IMR-90 (cell line): ENCODE measurements at regions not wholly inside any gene's neighbourhood (a gene's known extent, or its start where the extent isn't known, plus 50 kb on each side); places are given as distances from the start of the nearest gene placed in this dataset.

Experiments used
- ATAC-seq: fragments of 200-7000 bp; cut with Tn5 transposase; 2 replicates; pipeline ENCODE4 v1.9.1; 2020; ENCODE audit warnings: low read depth, mild to moderate bottlenecking, moderate library complexity
- BruUV-seq: library from RNA; stranded (reverse); fragments of 400-500 nt; replicated peaks from 2 replicates; lab custom pipeline; 2021; lab: Mats Ljungman, UMichigan
- CTCF ChIA-PET: fragments of 300-600 bp; formaldehyde crosslinking; extraction: SDS; loops from one replicate; lab custom pipeline; 2021; ENCODE audit warnings: antibody characterized with exemption; lab: Yijun Ruan, JAX
- POLR2A ChIA-PET: fragments of 300-600 bp; sonication (Branson Sonifier 250); formaldehyde crosslinking; loops from one replicate; lab custom pipeline; 2022; ENCODE audit warnings: antibody characterized with exemption; ENCODE audit not compliant: unreplicated experiment; lab: Charles Lee
- DNase-seq: peaks from one replicate; pipeline ENCODE4 v3.0.0; 2013
- H2AFZ ChIP-seq: replicated peaks from 2 replicates; pipeline ENCODE3; 2013; ENCODE audit warnings: low read length, mild to moderate bottlenecking; ENCODE audit not compliant: poor library complexity
- H2AK5ac ChIP-seq: 2 replicates; pipeline ENCODE4 v1.6.1; 2013; ENCODE audit warnings: low read depth, low read length, inconsistent platforms
- H2AK9ac ChIP-seq: replicated peaks from 2 replicates; pipeline ENCODE3; 2013; ENCODE audit warnings: mild to moderate bottlenecking, low read depth, low read length, moderate library complexity; ENCODE audit not compliant: poor library complexity
- H2BK120ac ChIP-seq: 2 replicates; pipeline ENCODE4 v1.6.1; 2013; ENCODE audit warnings: low read depth, low read length, inconsistent platforms
- H2BK15ac ChIP-seq: 3 replicates; pipeline ENCODE4 v1.6.1; 2013; ENCODE audit warnings: low read depth, low read length, inconsistent platforms
- H2BK20ac ChIP-seq: 2 replicates; pipeline ENCODE4 v1.6.1; 2013; ENCODE audit warnings: low read depth, mild to moderate bottlenecking, inconsistent platforms, low read length, moderate library complexity
- H2BK5ac ChIP-seq: 2 replicates; pipeline ENCODE4 v1.6.1; 2013; ENCODE audit warnings: mild to moderate bottlenecking, low read depth, low read length, inconsistent platforms; ENCODE audit not compliant: poor library complexity, severe bottlenecking
- H3K14ac ChIP-seq: replicated peaks from 2 replicates; pipeline ENCODE4 v1.6.1; 2013; ENCODE audit warnings: low read depth, low read length, inconsistent platforms
- H3K18ac ChIP-seq: 2 replicates; pipeline ENCODE4 v1.6.1; 2013; ENCODE audit warnings: low read depth, low read length, control low read depth
- H3K23ac ChIP-seq: 2 replicates; pipeline ENCODE4 v1.6.1; 2013; ENCODE audit warnings: low read depth, low read length, inconsistent platforms
- H3K27ac ChIP-seq: 2 replicates; pipeline ENCODE4 v1.5.1; 2013; ENCODE audit warnings: mild to moderate bottlenecking, control low read depth, low read length; ENCODE audit not compliant: insufficient read depth
- H3K27me3 ChIP-seq: 2 replicates; pipeline ENCODE4 v1.6.1; 2013; ENCODE audit warnings: low read length; ENCODE audit not compliant: control insufficient read depth, insufficient read depth
- H3K36me3 ChIP-seq: 2 replicates; pipeline ENCODE4 v1.6.1; 2013; ENCODE audit warnings: low read length, mixed read lengths; ENCODE audit not compliant: control insufficient read depth, insufficient read depth
- H3K4ac ChIP-seq: 2 replicates; pipeline ENCODE4 v1.6.1; 2013; ENCODE audit warnings: low read depth, low read length, inconsistent platforms
- H3K4me1 ChIP-seq: 2 replicates; pipeline ENCODE4 v1.6.1; 2013; ENCODE audit warnings: low read length, mixed read lengths; ENCODE audit not compliant: control insufficient read depth, insufficient read depth
- H3K4me2 ChIP-seq: 2 replicates; pipeline ENCODE4 v1.6.1; 2013; ENCODE audit warnings: low read depth, mild to moderate bottlenecking, control low read depth, low read length, moderate library complexity
- H3K4me3 ChIP-seq: 2 replicates; pipeline ENCODE4 v1.5.1; 2013; ENCODE audit warnings: low read depth, mild to moderate bottlenecking, control low read depth, low read length, moderate library complexity; ENCODE audit not compliant: insufficient read depth
- H3K56ac ChIP-seq: 2 replicates; pipeline ENCODE4 v1.6.1; 2013; ENCODE audit warnings: low read length, inconsistent platforms; ENCODE audit not compliant: insufficient read depth; ENCODE audit errors: extremely low read depth
- H3K79me1 ChIP-seq, 2 experiments: 2 replicates each; pipeline ENCODE4 v1.6.1; 2013; ENCODE audit warnings: low read length in 2 of 2, inconsistent platforms in 1 of 2, low read depth in 1 of 2
- H3K9ac ChIP-seq: 2 replicates; pipeline ENCODE4 v1.6.1; 2013; ENCODE audit warnings: low read depth, low read length, control low read depth
- H3K9me1 ChIP-seq: 2 replicates; pipeline ENCODE4 v1.6.1; 2013; ENCODE audit warnings: low read length, inconsistent platforms; ENCODE audit not compliant: insufficient read depth
- H3K9me3 ChIP-seq: 2 replicates; pipeline ENCODE4 v1.6.1; 2013; ENCODE audit warnings: low read length; ENCODE audit not compliant: control insufficient read depth, insufficient read depth
- H4K20me1 ChIP-seq: 2 replicates; pipeline ENCODE4 v1.6.1; 2013; ENCODE audit warnings: low read length, inconsistent platforms; ENCODE audit not compliant: insufficient read depth
- H4K5ac ChIP-seq: 2 replicates; pipeline ENCODE4 v1.6.1; 2013; ENCODE audit warnings: mild to moderate bottlenecking, low read depth, low read length, control low read depth
- H4K8ac ChIP-seq, 2 experiments: 2 replicates each; pipeline ENCODE4 v1.6.1; 2013; ENCODE audit warnings: low read depth in 2 of 2, low read length in 2 of 2, control low read depth in 1 of 2, inconsistent platforms in 1 of 2
- H4K91ac ChIP-seq: 2 replicates; pipeline ENCODE4 v1.6.1; 2013; ENCODE audit warnings: low read depth, low read length, inconsistent platforms; ENCODE audit not compliant: insufficient read depth
- CTCF ChIP-seq: conservative IDR thresholded peaks from 2 replicates; pipeline ENCODE4 v1.5.1; 2012; ENCODE audit warnings: mild to moderate bottlenecking, low read depth, low read length, improper control_type of control experiment
- FOS ChIP-seq: fragments of 150-350 bp; IDR thresholded peaks from 2 replicates; pipeline ENCODE4 v1.6.1; 2016; ENCODE audit warnings: low read depth, low read length
- MXI1 ChIP-seq: IDR thresholded peaks from 2 replicates; pipeline ENCODE4 v1.6.1; 2012; ENCODE audit warnings: low read depth, mild to moderate bottlenecking, low read length, moderate library complexity, borderline replicate concordance
- NFE2L2 ChIP-seq: fragments of 150-350 bp; IDR thresholded peaks from 2 replicates; pipeline ENCODE4 v1.6.1; 2016; ENCODE audit warnings: low read depth, mild to moderate bottlenecking, low read length
- RFX5 ChIP-seq: IDR thresholded peaks from 2 replicates; pipeline ENCODE4 v1.8.0; 2012; ENCODE audit warnings: low read depth, mild to moderate bottlenecking, low read length, moderate library complexity
- SMC3 ChIP-seq: fragments of 150-350 bp; IDR thresholded peaks from 2 replicates; pipeline ENCODE4 v1.6.1; 2016; ENCODE audit warnings: low read depth, mild to moderate bottlenecking, antibody characterized with exemption, low read length, moderate library complexity
- WGBS, 2 experiments: methylation state at CpG; one replicate each; pipeline versions ENCODE4 v1.1.5 to v1.1.7; 2013; ENCODE audit warnings: missing lambda C conversion rate in 2 of 2; ENCODE audit not compliant: insufficient read length in 1 of 2; ENCODE audit errors: extremely low coverage in 2 of 2; 5-methylcytosine and 5-hydroxymethylcytosine counted together
- dilution Hi-C: fragments of 300-500 bp; cut with HindIII; formaldehyde crosslinking; loops from one replicate; pipeline ENCODE4 v1.14.3; 2018; ENCODE audit warnings: low sequenced_read_pairs; ENCODE audit not compliant: unreplicated experiment
- in situ Hi-C: fragments of 300-500 bp; cut with MboI; formaldehyde crosslinking; loops from 3 replicates; pipeline ENCODE4 v1.14.3; 2019; ENCODE audit warnings: low sequenced_read_pairs, inconsistent platforms, mixed read lengths
- intact Hi-C: fragments of 100-400 bp; cut with micrococcal nuclease; formaldehyde crosslinking; loops from 2 replicates; pipeline ENCODE4 v1.10.0; 2022
- TF ChIP-seq, protein P1 (sequence below): fragments of 150-350 bp; IDR thresholded peaks from 2 replicates; pipeline ENCODE4 v1.6.1; 2017; ENCODE audit warnings: mild to moderate bottlenecking, antibody characterized with exemption, low read length, low read depth

DNA sequence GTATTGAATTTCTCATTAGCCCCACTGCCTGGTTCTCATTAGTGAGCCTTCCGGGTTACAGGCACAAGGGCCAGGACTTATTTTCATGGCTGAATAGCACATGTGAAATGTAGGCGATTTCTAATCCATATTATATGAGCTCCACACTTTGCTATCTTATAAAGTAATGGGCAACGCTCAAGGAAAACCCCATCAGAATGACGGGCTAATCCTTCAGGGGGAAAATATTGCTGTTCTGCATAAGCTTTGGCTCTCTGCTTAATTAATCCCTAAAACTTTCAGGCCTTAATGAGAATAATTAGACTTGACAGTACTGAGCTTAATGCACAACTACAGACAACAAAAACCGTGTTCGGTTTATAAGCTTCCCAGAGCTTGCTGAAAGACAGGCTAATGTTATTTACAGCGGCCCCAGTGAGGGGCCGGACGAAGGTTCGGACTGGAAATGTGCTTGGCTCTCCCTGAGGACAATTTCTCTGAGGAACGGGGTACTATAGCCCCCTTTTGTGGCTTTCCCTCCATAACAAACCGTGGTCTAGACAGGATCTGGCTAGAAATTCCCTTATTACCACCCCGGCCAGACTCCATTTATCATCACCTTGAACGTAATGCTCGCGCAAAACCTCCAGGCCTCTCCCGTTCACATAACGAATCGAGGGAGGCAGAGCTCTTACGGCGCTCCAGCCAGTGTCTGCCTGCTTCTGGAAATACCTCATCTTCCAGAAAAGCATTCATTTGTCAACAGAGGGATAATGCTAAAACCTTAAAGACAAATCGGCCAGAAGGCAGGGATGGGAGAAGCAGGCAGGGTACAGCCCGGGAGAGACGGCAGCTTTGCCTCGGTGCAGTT, 164.5 kb downstream of the CD83 start (continued):
- no peak for TF ChIP-seq CTCF

GRCh38 chr6:14282854-14283505, 165.4 kb downstream of the CD83 start:
- Histone ChIP-seq H3K9me3 (no peaks in the 10 kb centered on the region), H3K27me3 (peaks cover 4% of the 10 kb centered on the region; the same call in 1 of the 2 replicates), H4K91ac (no peak overlapping the region), H3K4me3 (no peak overlapping the region), H2BK5ac (no peak overlapping the region), H2BK20ac (no peak overlapping the region), H3K23ac (no peak overlapping the region), H3K4me1 (peaks cover 3% of the 10 kb centered on the region), H4K5ac (no peak overlapping the region), H2BK120ac (no peak overlapping the region), H3K4me2 (no peak overlapping the region), H3K14ac (no peak overlapping the region), H2AK9ac (no peak overlapping the region), H3K9ac (no peak overlapping the region), H3K56ac (no peak overlapping the region), H4K20me1 (no peaks in the 10 kb centered on the region), H3K4ac (no peak overlapping the region), H3K9me1 (no peaks in the 10 kb centered on the region), H3K36me3 (no peaks in the 10 kb centered on the region), H2AK5ac (no peak overlapping the region), H4K8ac (no peak overlapping the region), H3K27ac (no peak overlapping the region), H2BK15ac (no peak overlapping the region), H2AFZ (no peak overlapping the region), H3K79me1 (no peaks in the 10 kb centered on the region), H3K18ac (no peak overlapping the region)
- ChIA-PET CTCF (interaction anchor here (0.6 kb wide), 1 partner anchor 328 kb away, joined by 4 read pairs; no protein-coding TSS in a partner anchor), POLR2A (no interaction called here)
- no peak for ATAC-seq
- in situ Hi-C loops (no loop called here), intact Hi-C loops (no loop called here), dilution Hi-C loops (no loop called here)
- BruUV-seq, result no TSS peak
- TF ChIP-seq FOS (no peak), RFX5 (no peak), MXI1 (no peak), SMC3 (no peak), NFE2L2 (no peak)
- TF ChIP-seq, protein P1, sequence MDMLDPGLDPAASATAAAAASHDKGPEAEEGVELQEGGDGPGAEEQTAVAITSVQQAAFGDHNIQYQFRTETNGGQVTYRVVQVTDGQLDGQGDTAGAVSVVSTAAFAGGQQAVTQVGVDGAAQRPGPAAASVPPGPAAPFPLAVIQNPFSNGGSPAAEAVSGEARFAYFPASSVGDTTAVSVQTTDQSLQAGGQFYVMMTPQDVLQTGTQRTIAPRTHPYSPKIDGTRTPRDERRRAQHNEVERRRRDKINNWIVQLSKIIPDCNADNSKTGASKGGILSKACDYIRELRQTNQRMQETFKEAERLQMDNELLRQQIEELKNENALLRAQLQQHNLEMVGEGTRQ, result no peak
- WGBS, 2 experiments, result no CpG with 5 or more reads among the region's 10 CpGs
- DNase-seq, result no peak
